ENCODE measurements at regions not wholly inside any gene's neighbourhood (a gene's known extent, or its start where the extent isn't known, plus 50 kb on each side); places are given as distances from the start of the nearest gene placed in this dataset.
A peak's percentile ranks its signal among the peaks of the same experiment; 100 is the strongest.
"Not testable (repeated sequence)": the region's sequence is repeated elsewhere in the genome, so short reads cannot be mapped to it uniquely, and the experiment has no call there.

- no peak for DNase-seq
Measured at GRCh38 chr2:176427549-176427948, 158.3 kb downstream of the MTX2 start.

- not testable (repeated sequence) for DNase-seq
Measured at GRCh38 chr2:176428944-176429469, 159.8 kb downstream of the MTX2 start.

GRCh38 chr2:176432434-176432833, 163.2 kb downstream of the MTX2 start:
- DNase-seq: no peak

DNA sequence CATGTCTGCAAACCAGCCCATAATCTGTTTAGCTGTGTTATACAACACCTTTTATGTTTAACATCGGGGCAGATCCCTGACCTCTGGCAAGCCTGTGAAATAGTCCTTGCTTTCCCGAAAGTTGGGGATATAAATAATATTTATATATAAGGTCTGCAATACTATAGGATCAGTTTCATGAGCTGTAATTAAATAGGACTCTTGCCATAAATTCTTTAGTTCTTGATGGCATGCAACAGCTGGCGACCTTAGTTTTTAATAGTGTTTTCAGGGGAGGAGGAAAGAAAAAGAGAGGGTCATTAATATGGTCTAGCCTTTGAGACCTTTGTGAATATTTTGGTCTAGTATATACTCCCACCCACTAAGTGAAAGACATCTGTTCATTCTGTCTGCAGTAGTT, 166.5 kb downstream of the MTX2 start:
- no peak for DNase-seq

DNA sequence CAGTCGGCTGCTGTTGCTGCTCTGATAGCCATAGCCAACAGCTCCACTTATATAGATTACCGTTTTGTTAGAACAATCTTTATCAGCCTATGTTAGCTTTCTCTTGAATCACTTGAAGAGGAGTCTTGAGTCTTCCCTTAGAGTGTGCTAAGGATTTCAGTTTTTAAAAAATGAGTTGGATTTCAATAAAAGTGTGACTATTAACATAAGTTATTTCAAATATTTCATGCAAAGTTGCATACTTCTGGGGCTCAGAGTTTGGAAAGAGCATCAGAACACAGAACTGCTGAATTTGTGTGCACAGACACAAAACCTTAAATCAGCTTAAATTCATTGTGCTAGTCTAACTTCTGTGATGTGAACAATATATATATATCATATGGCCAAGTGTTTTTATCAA, 174.7 kb downstream of the MTX2 start:
- no peak for DNase-seq

DNA sequence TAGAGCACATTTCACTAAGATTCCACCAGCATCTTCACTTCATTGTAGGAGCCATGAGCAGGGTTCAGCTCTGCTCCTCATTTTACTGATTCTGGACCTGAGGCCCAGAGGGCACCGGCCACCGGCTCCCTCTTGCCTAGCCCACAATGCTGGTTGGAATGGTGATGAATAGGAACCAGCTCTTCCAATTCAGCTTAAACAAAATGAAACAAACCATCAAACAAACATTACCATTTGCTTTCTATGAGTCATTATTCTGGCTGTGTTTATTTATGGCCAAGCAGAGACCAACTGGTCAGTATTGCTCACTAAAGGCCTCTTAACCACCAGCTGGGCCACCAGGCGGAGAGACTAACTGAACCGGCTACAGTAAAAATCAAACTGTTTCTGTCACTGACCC, 176.7 kb downstream of the MTX2 start:
- DNase-seq: no peak

DNA sequence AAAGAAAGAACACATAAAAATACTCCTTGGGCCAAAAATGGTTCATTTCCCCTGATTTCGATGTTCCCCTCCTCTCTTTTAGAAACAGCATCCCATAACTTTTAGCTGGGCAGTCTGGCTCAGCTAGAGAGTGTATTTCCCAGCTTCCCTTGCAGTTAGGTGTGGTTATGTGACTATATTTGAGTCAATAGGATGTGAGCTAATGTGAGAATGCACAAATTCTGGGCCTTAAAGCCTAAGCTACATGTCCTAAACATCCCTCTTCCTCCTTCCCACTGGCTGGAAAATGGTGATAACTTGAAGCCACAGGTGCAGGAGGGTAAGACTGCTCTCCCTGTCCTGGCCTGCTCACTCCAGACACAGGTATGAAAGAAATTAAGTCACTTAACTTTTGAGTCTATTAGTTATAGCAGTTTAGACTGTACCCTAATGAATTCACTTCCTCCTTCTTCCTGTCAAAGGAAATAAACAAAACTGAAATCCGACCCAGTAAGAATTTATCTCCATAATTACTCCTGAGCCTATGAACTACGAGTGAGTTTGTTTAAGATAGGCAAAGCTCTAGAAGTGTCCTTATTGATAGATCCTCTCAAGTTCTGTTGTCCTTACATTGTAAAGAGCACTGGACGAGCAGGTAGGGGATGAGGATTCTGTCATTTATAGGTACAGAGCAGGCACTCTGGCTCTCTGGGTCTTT, 177.6 kb downstream of the MTX2 start:
- no peak for DNase-seq

DNA sequence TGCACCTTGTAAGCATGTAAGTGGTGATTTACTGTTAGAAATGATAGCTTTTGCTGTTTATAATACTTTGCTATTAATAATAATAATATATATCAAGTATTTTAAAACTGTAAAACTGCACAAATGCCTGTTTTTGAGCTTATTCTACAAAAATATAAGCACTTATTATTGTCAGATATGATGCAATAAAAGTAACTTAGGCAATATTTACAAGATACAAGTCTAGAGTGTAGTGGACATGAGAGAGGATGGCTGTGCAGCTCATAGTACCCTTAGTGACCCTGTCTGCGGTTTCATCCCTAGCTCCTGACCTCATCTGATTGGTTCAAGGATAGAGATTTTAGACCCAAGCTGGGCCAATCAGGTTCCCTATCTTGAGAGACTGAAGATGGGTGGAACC, 178.4 kb downstream of the MTX2 start:
- no peak for DNase-seq

GRCh38 chr2:176449852-176450251, 180.6 kb downstream of the MTX2 start:
- no peak for DNase-seq

DNA sequence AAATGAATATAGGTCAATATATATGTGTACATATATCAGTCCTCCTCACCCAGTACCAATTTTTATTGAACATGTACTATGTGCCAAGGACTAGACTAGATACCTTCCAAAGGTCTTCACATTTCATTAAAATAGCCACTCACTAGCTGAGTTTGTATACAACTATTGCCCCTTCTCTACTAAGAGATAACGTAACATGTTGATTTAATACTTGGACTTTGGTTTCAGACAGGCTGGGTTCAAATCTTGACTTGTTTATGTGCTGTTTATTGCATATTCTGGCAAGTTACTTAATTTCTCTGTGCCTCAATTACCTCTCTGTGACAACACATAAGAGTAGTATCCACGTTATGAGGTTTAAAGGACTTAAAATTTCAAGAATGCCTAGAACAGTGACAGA, 184.5 kb downstream of the MTX2 start:
- no peak for DNase-seq

GRCh38 chr2:176454893-176455815, 185.9 kb downstream of the MTX2 start:
- DNase-seq: peak; percentile 52 to 77

DNA sequence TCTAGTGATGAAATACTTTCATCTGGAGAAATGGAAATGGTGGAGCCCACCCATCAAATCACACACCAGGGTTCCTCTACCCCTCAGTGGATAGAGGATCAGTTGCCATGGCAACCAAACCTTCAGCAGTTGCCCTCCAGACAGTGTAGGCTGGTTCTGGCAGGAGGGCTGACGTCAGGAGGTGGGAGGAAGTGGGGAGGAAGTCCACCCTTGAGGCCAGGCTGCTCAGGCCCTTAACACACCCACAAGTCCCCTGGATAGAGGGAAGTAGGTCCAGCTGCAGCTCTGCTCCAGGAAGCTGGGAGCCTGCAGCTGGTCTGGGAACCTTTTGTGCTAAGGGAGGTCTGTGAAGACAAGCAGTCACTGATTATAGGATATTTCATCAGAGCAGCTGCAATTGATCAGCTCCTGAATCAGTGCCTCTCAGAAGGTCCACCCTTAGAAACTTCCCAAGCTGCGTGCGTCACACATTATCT, 186.6 kb downstream of the MTX2 start:
- DNase-seq: no peak

- no peak for DNase-seq
Measured at GRCh38 chr2:176457481-176457880, 188.2 kb downstream of the MTX2 start.

GRCh38 chr2:176461098-176461808, 192.0 kb downstream of the MTX2 start:
- DNase-seq: no peak

DNA sequence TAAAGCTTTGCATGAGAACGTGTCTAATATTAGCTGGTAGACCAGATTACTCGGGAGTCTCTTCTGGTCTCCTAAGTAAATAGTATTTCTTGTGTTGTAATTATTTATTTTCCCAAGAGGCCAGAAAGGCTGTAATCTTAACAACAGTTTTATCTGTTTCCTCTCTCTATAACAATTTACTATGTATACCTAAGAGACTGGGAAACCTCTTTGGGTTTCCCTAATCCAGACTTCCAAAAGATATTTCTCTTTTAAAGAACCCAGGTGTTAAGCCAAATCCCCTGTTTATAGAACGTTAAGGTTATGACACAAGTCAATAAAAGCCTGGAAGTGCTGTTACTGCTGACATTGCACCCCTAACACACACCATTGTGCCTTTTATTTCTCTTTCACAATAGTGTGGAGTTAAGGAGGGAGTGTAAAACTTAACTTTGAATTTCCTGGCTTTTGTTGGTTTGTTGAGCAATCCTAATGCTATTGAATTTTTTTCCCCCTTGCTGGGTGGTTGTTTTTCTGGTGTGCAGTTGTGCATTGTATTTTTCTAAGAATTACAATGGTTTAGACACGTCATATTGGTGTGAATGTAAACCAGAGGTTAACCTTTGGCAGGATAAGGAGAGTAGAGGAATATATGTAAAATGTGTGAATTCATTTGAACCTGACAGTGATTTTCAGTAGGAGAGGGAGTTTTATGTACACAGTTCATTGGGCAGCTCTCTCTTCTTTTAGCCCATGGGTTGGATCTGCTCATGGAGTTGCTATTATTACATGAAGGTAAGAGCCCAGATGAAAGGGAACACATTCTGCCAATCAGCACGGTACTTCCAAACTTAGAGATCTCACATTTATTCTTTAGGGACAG, 192.8 kb downstream of the MTX2 start:
- peak in 1 of 2 experiments; percentile 28 for DNase-seq

GRCh38 chr2:176463546-176463945, 194.3 kb downstream of the MTX2 start:
- DNase-seq: no peak

DNA sequence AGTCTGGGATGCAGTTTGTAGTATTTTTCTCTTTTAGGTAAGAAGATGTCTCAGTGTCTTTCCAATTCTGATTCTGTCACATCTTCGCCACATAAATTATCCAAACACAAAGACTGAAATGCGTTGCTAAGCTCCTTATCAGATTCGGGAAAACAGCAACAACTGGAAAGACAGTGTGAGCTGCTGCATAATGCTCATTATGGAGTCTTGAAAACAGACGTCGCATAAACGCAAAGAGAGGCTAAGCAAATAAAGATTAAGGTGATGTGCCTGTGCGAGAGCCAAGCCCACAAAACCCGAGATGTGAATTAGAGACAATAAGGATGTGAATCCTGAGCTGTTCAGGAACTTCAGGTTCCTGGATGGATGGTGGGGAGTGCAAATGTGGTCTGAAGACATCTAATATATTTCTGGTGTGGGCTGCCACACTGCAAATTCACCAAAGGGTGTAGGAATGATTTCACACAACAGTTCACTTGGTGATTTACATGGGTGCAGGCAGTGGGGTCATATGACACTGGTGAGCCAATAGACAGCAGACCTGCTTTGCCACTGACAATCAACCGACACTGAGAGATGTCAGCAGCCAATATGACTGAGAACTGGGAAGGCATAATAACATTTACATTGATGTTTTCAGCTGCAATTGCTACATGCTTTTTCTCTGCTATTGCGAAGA, 195.8 kb downstream of the MTX2 start:
- DNase-seq: no peak

DNA sequence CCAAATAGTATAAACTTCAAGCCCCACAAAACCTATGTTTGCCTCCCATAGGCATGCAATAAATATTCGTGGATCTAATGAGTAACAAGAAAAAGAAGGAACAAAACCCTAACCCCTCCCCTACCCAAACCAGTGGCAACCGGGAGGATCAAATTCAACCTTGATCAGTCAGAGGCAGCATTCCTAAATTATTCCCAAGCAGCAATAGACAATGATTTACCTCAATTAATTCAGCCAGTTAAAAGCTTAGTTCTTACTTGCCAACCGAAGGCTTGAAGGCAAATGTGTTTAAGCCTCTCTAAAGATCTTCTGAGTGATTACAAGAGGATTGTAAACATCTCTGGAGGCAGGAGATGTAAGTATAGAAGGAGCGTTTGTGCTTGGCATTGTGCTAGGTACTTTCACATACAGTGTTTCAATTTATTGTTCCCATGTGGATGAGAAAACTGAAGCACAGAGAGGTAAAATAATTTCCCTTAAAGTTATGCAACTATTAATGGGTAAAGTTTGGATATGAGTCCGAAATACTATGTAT, 197.7 kb downstream of the MTX2 start:
- DNase-seq: no peak

DNA sequence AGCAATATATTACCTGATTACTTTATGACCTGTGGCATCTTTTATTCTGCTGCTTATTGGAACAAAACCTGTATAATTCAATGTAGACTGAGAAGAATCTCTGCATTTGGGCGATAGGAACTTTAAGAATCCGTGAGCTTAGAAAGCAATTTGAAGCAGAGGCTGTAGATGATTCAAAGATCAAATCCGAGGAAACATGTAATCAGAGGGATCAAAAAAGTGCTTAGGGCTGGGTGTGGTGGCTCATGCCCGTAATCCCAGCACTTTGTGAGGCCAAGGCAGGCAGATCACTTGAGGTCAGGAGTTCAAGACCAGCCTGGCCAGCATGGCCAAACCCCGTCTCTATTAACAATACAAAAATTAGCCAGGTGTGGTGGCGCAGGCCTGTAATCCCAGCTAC, 198.4 kb downstream of the MTX2 start:
- DNase-seq: no peak

DNA sequence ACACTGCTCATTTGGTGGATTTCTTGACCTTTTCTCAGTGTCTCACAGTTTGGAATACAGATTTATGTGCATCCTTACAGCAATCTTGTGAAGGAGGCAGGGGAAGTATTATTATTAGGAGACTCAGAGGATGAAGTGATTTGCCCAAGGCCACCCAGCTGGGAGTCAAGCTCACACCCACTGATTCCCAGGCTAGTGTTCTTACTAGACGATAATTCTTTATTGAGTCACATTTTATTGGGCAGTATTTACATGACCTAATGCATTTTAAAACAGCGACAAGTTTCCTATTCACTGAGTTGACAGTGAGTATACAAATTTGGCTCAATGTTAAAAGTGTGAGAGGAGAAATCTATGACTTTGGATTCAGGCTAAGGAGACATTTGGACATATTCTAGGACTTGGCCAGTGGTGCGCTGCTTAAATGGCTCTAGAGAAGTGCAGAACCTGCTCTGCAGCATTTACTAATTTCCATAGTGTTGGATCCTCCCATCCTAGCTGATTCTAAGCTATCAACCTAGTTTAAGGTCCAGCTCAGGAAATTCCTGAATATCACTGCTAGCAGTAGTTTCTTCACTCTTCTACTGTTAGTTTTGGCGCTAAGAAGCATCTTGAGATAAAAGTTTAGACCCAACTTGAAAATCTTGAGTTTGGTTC, 199.3 kb downstream of the MTX2 start:
- DNase-seq: no peak

DNA sequence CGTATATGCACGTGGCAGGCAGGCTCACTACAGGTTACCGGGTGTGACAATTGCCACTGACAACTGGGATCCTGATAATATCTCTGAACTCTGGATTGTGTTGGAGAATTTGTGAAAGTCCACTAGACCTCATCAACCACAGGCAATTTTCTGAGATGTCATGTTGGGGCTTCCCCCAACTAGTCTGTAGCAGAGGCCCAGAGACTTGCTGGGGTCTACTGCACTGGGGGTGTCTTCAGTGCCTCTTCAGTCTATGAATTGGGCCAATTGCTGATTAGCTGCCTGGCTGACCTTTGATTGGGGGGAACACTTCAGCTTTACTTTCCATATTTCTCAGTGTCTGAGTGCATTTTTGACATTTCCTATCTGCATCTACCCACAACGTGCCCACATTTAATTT, 201.5 kb downstream of the MTX2 start:
- no peak for DNase-seq

Measured in NCI-H1930 (cell line).